IMR-90 (cell line): ENCODE measurements at regions not wholly inside any gene's neighbourhood (a gene's known extent, or its start where the extent isn't known, plus 50 kb on each side); places are given as distances from the start of the nearest gene placed in this dataset.

Source experiments
- ATAC-seq: fragments of 200-7000 bp; cut with Tn5 transposase; 2 replicates; pipeline ENCODE4 v1.9.1; 2020; ENCODE audit warnings: low read depth, mild to moderate bottlenecking, moderate library complexity
- BruUV-seq: library from RNA; stranded (reverse); fragments of 400-500 nt; replicated peaks from 2 replicates; lab custom pipeline; 2021; lab: Mats Ljungman, UMichigan
- CTCF ChIA-PET: fragments of 300-600 bp; formaldehyde crosslinking; extraction: SDS; loops from one replicate; lab custom pipeline; 2021; ENCODE audit warnings: antibody characterized with exemption; lab: Yijun Ruan, JAX
- POLR2A ChIA-PET: fragments of 300-600 bp; sonication (Branson Sonifier 250); formaldehyde crosslinking; loops from one replicate; lab custom pipeline; 2022; ENCODE audit warnings: antibody characterized with exemption; ENCODE audit not compliant: unreplicated experiment; lab: Charles Lee
- DNase-seq: peaks from one replicate; pipeline ENCODE4 v3.0.0; 2013
- H2AFZ ChIP-seq: replicated peaks from 2 replicates; pipeline ENCODE3; 2013; ENCODE audit warnings: low read length, mild to moderate bottlenecking; ENCODE audit not compliant: poor library complexity
- H2AK5ac ChIP-seq: 2 replicates; pipeline ENCODE4 v1.6.1; 2013; ENCODE audit warnings: low read depth, low read length, inconsistent platforms
- H2AK9ac ChIP-seq: replicated peaks from 2 replicates; pipeline ENCODE3; 2013; ENCODE audit warnings: mild to moderate bottlenecking, low read depth, low read length, moderate library complexity; ENCODE audit not compliant: poor library complexity
- H2BK120ac ChIP-seq: 2 replicates; pipeline ENCODE4 v1.6.1; 2013; ENCODE audit warnings: low read depth, low read length, inconsistent platforms
- H2BK15ac ChIP-seq: 3 replicates; pipeline ENCODE4 v1.6.1; 2013; ENCODE audit warnings: low read depth, low read length, inconsistent platforms
- H2BK20ac ChIP-seq: 2 replicates; pipeline ENCODE4 v1.6.1; 2013; ENCODE audit warnings: low read depth, mild to moderate bottlenecking, inconsistent platforms, low read length, moderate library complexity
- H2BK5ac ChIP-seq: 2 replicates; pipeline ENCODE4 v1.6.1; 2013; ENCODE audit warnings: mild to moderate bottlenecking, low read depth, low read length, inconsistent platforms; ENCODE audit not compliant: poor library complexity, severe bottlenecking
- H3K14ac ChIP-seq: replicated peaks from 2 replicates; pipeline ENCODE4 v1.6.1; 2013; ENCODE audit warnings: low read depth, low read length, inconsistent platforms
- H3K18ac ChIP-seq: 2 replicates; pipeline ENCODE4 v1.6.1; 2013; ENCODE audit warnings: low read depth, low read length, control low read depth
- H3K23ac ChIP-seq: 2 replicates; pipeline ENCODE4 v1.6.1; 2013; ENCODE audit warnings: low read depth, low read length, inconsistent platforms
- H3K27ac ChIP-seq: 2 replicates; pipeline ENCODE4 v1.5.1; 2013; ENCODE audit warnings: mild to moderate bottlenecking, control low read depth, low read length; ENCODE audit not compliant: insufficient read depth
- H3K27me3 ChIP-seq: 2 replicates; pipeline ENCODE4 v1.6.1; 2013; ENCODE audit warnings: low read length; ENCODE audit not compliant: control insufficient read depth, insufficient read depth
- H3K36me3 ChIP-seq: 2 replicates; pipeline ENCODE4 v1.6.1; 2013; ENCODE audit warnings: low read length, mixed read lengths; ENCODE audit not compliant: control insufficient read depth, insufficient read depth
- H3K4ac ChIP-seq: 2 replicates; pipeline ENCODE4 v1.6.1; 2013; ENCODE audit warnings: low read depth, low read length, inconsistent platforms
- H3K4me1 ChIP-seq: 2 replicates; pipeline ENCODE4 v1.6.1; 2013; ENCODE audit warnings: low read length, mixed read lengths; ENCODE audit not compliant: control insufficient read depth, insufficient read depth
- H3K4me2 ChIP-seq: 2 replicates; pipeline ENCODE4 v1.6.1; 2013; ENCODE audit warnings: low read depth, mild to moderate bottlenecking, control low read depth, low read length, moderate library complexity
- H3K4me3 ChIP-seq: 2 replicates; pipeline ENCODE4 v1.5.1; 2013; ENCODE audit warnings: low read depth, mild to moderate bottlenecking, control low read depth, low read length, moderate library complexity; ENCODE audit not compliant: insufficient read depth
- H3K56ac ChIP-seq: 2 replicates; pipeline ENCODE4 v1.6.1; 2013; ENCODE audit warnings: low read length, inconsistent platforms; ENCODE audit not compliant: insufficient read depth; ENCODE audit errors: extremely low read depth
- H3K79me1 ChIP-seq, 2 experiments: 2 replicates each; pipeline ENCODE4 v1.6.1; 2013; ENCODE audit warnings: low read length in 2 of 2, inconsistent platforms in 1 of 2, low read depth in 1 of 2
- H3K9ac ChIP-seq: 2 replicates; pipeline ENCODE4 v1.6.1; 2013; ENCODE audit warnings: low read depth, low read length, control low read depth
- H3K9me1 ChIP-seq: 2 replicates; pipeline ENCODE4 v1.6.1; 2013; ENCODE audit warnings: low read length, inconsistent platforms; ENCODE audit not compliant: insufficient read depth
- H3K9me3 ChIP-seq: 2 replicates; pipeline ENCODE4 v1.6.1; 2013; ENCODE audit warnings: low read length; ENCODE audit not compliant: control insufficient read depth, insufficient read depth
- H4K20me1 ChIP-seq: 2 replicates; pipeline ENCODE4 v1.6.1; 2013; ENCODE audit warnings: low read length, inconsistent platforms; ENCODE audit not compliant: insufficient read depth
- H4K5ac ChIP-seq: 2 replicates; pipeline ENCODE4 v1.6.1; 2013; ENCODE audit warnings: mild to moderate bottlenecking, low read depth, low read length, control low read depth
- H4K8ac ChIP-seq, 2 experiments: 2 replicates each; pipeline ENCODE4 v1.6.1; 2013; ENCODE audit warnings: low read depth in 2 of 2, low read length in 2 of 2, control low read depth in 1 of 2, inconsistent platforms in 1 of 2
- H4K91ac ChIP-seq: 2 replicates; pipeline ENCODE4 v1.6.1; 2013; ENCODE audit warnings: low read depth, low read length, inconsistent platforms; ENCODE audit not compliant: insufficient read depth
- BHLHE40 ChIP-seq: fragments of 150-350 bp; IDR thresholded peaks from 2 replicates; pipeline ENCODE4 v1.6.1; 2016; ENCODE audit warnings: mild to moderate bottlenecking, low read depth, low read length
- CEBPB ChIP-seq: IDR thresholded peaks from 2 replicates; pipeline ENCODE4 v1.6.1; 2012; ENCODE audit warnings: low read depth, low read length, improper control_type of control experiment
- CHD1 ChIP-seq: IDR thresholded peaks from 2 replicates; pipeline ENCODE4 v1.6.1; 2012; ENCODE audit warnings: low read depth, low read length, improper control_type of control experiment
- FOS ChIP-seq: fragments of 150-350 bp; IDR thresholded peaks from 2 replicates; pipeline ENCODE4 v1.6.1; 2016; ENCODE audit warnings: low read depth, low read length
- MAFK ChIP-seq: IDR thresholded peaks from 2 replicates; pipeline ENCODE4 v1.6.1; 2012; ENCODE audit warnings: low read depth, low read length, improper control_type of control experiment
- MAZ ChIP-seq: IDR thresholded peaks from 2 replicates; pipeline ENCODE4 v1.6.1; 2012; ENCODE audit warnings: low read depth, mild to moderate bottlenecking, low read length, improper control_type of control experiment, moderate library complexity, borderline replicate concordance
- MXI1 ChIP-seq: IDR thresholded peaks from 2 replicates; pipeline ENCODE4 v1.6.1; 2012; ENCODE audit warnings: low read depth, mild to moderate bottlenecking, low read length, moderate library complexity, borderline replicate concordance
- NFE2L2 ChIP-seq: fragments of 150-350 bp; IDR thresholded peaks from 2 replicates; pipeline ENCODE4 v1.6.1; 2016; ENCODE audit warnings: low read depth, mild to moderate bottlenecking, low read length
- POLR2A ChIP-seq: IDR thresholded peaks from 2 replicates; pipeline ENCODE4 v1.6.1; 2012; ENCODE audit warnings: mild to moderate bottlenecking, low read depth, low read length
- RAD21 ChIP-seq: IDR thresholded peaks from 2 replicates; pipeline ENCODE4 v1.6.1; 2012; ENCODE audit warnings: low read length, improper control_type of control experiment
- RCOR1 ChIP-seq: IDR thresholded peaks from 2 replicates; pipeline ENCODE4 v1.6.1; 2012; ENCODE audit warnings: mild to moderate bottlenecking, low read length, improper control_type of control experiment; ENCODE audit not compliant: insufficient replicate concordance
- RFX5 ChIP-seq: IDR thresholded peaks from 2 replicates; pipeline ENCODE4 v1.8.0; 2012; ENCODE audit warnings: low read depth, mild to moderate bottlenecking, low read length, moderate library complexity
- SMC3 ChIP-seq: fragments of 150-350 bp; IDR thresholded peaks from 2 replicates; pipeline ENCODE4 v1.6.1; 2016; ENCODE audit warnings: low read depth, mild to moderate bottlenecking, antibody characterized with exemption, low read length, moderate library complexity
- WGBS, 2 experiments: methylation state at CpG; one replicate each; pipeline versions ENCODE4 v1.1.5 to v1.1.7; 2013; ENCODE audit warnings: missing lambda C conversion rate in 2 of 2; ENCODE audit not compliant: insufficient read length in 1 of 2; ENCODE audit errors: extremely low coverage in 2 of 2; 5-methylcytosine and 5-hydroxymethylcytosine counted together
- dilution Hi-C: fragments of 300-500 bp; cut with HindIII; formaldehyde crosslinking; loops from one replicate; pipeline ENCODE4 v1.14.3; 2018; ENCODE audit warnings: low sequenced_read_pairs; ENCODE audit not compliant: unreplicated experiment
- in situ Hi-C: fragments of 300-500 bp; cut with MboI; formaldehyde crosslinking; loops from 3 replicates; pipeline ENCODE4 v1.14.3; 2019; ENCODE audit warnings: low sequenced_read_pairs, inconsistent platforms, mixed read lengths
- intact Hi-C: fragments of 100-400 bp; cut with micrococcal nuclease; formaldehyde crosslinking; loops from 2 replicates; pipeline ENCODE4 v1.10.0; 2022
- TF ChIP-seq, protein P1 (sequence below): conservative IDR thresholded peaks from 2 replicates; pipeline ENCODE4 v1.5.1; 2012; ENCODE audit warnings: mild to moderate bottlenecking, low read depth, low read length, improper control_type of control experiment
- TF ChIP-seq, protein P2 (sequence below): fragments of 150-350 bp; IDR thresholded peaks from 2 replicates; pipeline ENCODE4 v1.6.1; 2016; ENCODE audit warnings: low read depth, mild to moderate bottlenecking, low read length, moderate library complexity, borderline replicate concordance
- TF ChIP-seq, protein P3 (sequence below): fragments of 150-350 bp; IDR thresholded peaks from 2 replicates; pipeline ENCODE4 v1.6.1; 2017; ENCODE audit warnings: mild to moderate bottlenecking, antibody characterized with exemption, low read length, low read depth

GRCh38 chr13:42378383-42378780 is 106.4 kb downstream of the AKAP11 start:
- no peaks in the 10 kb centered on the region for H3K79me1 ChIP-seq
- in situ Hi-C loops (no loop called here), dilution Hi-C loops (no loop called here), intact Hi-C loops (no loop called here)
- no peak overlapping the region for H3K4me3 ChIP-seq
- no peak overlapping the region for H4K91ac ChIP-seq
- H2BK120ac ChIP-seq = no peak overlapping the region
- H3K56ac ChIP-seq = no peak overlapping the region
- POLR2A ChIA-PET = no interaction called here
- no peak for TF ChIP-seq SMC3
- TF ChIP-seq, protein P1, sequence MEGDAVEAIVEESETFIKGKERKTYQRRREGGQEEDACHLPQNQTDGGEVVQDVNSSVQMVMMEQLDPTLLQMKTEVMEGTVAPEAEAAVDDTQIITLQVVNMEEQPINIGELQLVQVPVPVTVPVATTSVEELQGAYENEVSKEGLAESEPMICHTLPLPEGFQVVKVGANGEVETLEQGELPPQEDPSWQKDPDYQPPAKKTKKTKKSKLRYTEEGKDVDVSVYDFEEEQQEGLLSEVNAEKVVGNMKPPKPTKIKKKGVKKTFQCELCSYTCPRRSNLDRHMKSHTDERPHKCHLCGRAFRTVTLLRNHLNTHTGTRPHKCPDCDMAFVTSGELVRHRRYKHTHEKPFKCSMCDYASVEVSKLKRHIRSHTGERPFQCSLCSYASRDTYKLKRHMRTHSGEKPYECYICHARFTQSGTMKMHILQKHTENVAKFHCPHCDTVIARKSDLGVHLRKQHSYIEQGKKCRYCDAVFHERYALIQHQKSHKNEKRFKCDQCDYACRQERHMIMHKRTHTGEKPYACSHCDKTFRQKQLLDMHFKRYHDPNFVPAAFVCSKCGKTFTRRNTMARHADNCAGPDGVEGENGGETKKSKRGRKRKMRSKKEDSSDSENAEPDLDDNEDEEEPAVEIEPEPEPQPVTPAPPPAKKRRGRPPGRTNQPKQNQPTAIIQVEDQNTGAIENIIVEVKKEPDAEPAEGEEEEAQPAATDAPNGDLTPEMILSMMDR = no peak
- TF ChIP-seq FOS = no peak
- TF ChIP-seq RAD21 = no peak
- no peak for TF ChIP-seq CEBPB
- TF ChIP-seq RCOR1 = no peak
- no peak for TF ChIP-seq MAFK
- no peak for TF ChIP-seq POLR2A
- no peak for TF ChIP-seq RFX5
- TF ChIP-seq, protein P2, sequence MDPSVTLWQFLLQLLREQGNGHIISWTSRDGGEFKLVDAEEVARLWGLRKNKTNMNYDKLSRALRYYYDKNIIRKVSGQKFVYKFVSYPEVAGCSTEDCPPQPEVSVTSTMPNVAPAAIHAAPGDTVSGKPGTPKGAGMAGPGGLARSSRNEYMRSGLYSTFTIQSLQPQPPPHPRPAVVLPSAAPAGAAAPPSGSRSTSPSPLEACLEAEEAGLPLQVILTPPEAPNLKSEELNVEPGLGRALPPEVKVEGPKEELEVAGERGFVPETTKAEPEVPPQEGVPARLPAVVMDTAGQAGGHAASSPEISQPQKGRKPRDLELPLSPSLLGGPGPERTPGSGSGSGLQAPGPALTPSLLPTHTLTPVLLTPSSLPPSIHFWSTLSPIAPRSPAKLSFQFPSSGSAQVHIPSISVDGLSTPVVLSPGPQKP = no peak
- TF ChIP-seq, protein P3, sequence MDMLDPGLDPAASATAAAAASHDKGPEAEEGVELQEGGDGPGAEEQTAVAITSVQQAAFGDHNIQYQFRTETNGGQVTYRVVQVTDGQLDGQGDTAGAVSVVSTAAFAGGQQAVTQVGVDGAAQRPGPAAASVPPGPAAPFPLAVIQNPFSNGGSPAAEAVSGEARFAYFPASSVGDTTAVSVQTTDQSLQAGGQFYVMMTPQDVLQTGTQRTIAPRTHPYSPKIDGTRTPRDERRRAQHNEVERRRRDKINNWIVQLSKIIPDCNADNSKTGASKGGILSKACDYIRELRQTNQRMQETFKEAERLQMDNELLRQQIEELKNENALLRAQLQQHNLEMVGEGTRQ = no peak
- TF ChIP-seq NFE2L2 = no peak
- no peak for TF ChIP-seq BHLHE40
- no peak for TF ChIP-seq MXI1
- no peak for TF ChIP-seq CHD1
- no peak for TF ChIP-seq MAZ
- no peak overlapping the region for H2AFZ ChIP-seq
- no peak overlapping the region for H2BK15ac ChIP-seq
- no peaks in the 10 kb centered on the region; the same call in none of the 2 replicates for H3K27me3 ChIP-seq
- H3K4ac ChIP-seq = no peak overlapping the region
- H4K20me1 ChIP-seq = no peaks in the 10 kb centered on the region
- CTCF ChIA-PET = no interaction called here
- H3K9me1 ChIP-seq = no peaks in the 10 kb centered on the region
- no peaks in the 10 kb centered on the region for H3K4me1 ChIP-seq
- H3K18ac ChIP-seq = no peak overlapping the region
- no peak overlapping the region for H3K14ac ChIP-seq
- no peak overlapping the region for H2AK5ac ChIP-seq
- H4K8ac ChIP-seq = no peak overlapping the region
- no CpG with 5 or more reads among the region's 3 CpGs for WGBS, 2 experiments
- ATAC-seq (no peak), DNase-seq (no peak)
- no peak overlapping the region for H3K27ac ChIP-seq
- H3K9me3 ChIP-seq = peaks cover 4% of the 10 kb centered on the region; the same call in 1 of the 2 replicates
- H4K5ac ChIP-seq = no peak overlapping the region
- no TSS peak for BruUV-seq
- no peak overlapping the region for H3K23ac ChIP-seq
- H3K4me2 ChIP-seq = no peak overlapping the region
- no peak overlapping the region for H3K9ac ChIP-seq
- H3K36me3 ChIP-seq = no peaks in the 10 kb centered on the region
- no peak overlapping the region for H2BK5ac ChIP-seq
- no peak overlapping the region for H2AK9ac ChIP-seq
- H2BK20ac ChIP-seq = no peak overlapping the region
